MCF 10A (cell line): ENCODE measurements at regions not wholly inside any gene's neighbourhood (a gene's known extent, or its start where the extent isn't known, plus 50 kb on each side); places are given as distances from the start of the nearest gene placed in this dataset.

Experiments
- BruUV-seq: library from RNA; stranded (reverse); fragments of 400-500 nt; replicated peaks from 2 replicates; lab custom pipeline; 2021; lab: Mats Ljungman, UMichigan
- CTCF ChIA-PET: fragments of 300-600 bp; sonication (Branson Sonifier 250); formaldehyde crosslinking; extraction: SDS; loops from one replicate; lab custom pipeline; 2021; ENCODE audit warnings: antibody characterized with exemption, inconsistent platforms; lab: Yijun Ruan, JAX
- POLR2A ChIA-PET: fragments of 300-600, 350-650 bp; sonication (Branson Sonifier 250); formaldehyde crosslinking; extraction: SDS; loops from one replicate; lab custom pipeline; 2020; ENCODE audit warnings: antibody characterized with exemption, inconsistent platforms; lab: Yijun Ruan, JAX
- DNase-seq: peaks from one replicate; pipeline ENCODE4 v3.0.0-alpha.2; 2018; ENCODE audit not compliant: unreplicated experiment
- H3K27ac Mint-ChIP-seq: one replicate; pipeline ENCODE4 v1.8.0; 2022; ENCODE audit warnings: mild to moderate bottlenecking, low read depth, mixed read lengths; ENCODE audit not compliant: unreplicated experiment
- H3K27me3 Mint-ChIP-seq: one replicate; pipeline ENCODE4 v1.8.0; 2022; ENCODE audit warnings: mixed read lengths; ENCODE audit not compliant: insufficient read depth, unreplicated experiment
- H3K36me3 Mint-ChIP-seq: one replicate; pipeline ENCODE4 v1.8.0; 2022; ENCODE audit warnings: mild to moderate bottlenecking, moderate library complexity, mixed read lengths; ENCODE audit not compliant: insufficient read depth, unreplicated experiment
- H3K4me1 Mint-ChIP-seq: one replicate; pipeline ENCODE4 v1.8.0; 2022; ENCODE audit warnings: mixed read lengths; ENCODE audit not compliant: insufficient read depth, unreplicated experiment
- H3K4me3 Mint-ChIP-seq: one replicate; pipeline ENCODE4 v1.8.0; 2022; ENCODE audit warnings: mild to moderate bottlenecking, moderate library complexity, mixed read lengths; ENCODE audit not compliant: unreplicated experiment
- H3K9me3 Mint-ChIP-seq: one replicate; pipeline ENCODE4 v1.8.0; 2022; ENCODE audit warnings: mixed read lengths; ENCODE audit not compliant: unreplicated experiment
- intact Hi-C: fragments of 100-400 bp; cut with micrococcal nuclease; formaldehyde crosslinking; loops from 2 replicates; pipeline ENCODE4 v1.14.1; 2022
- TF ChIP-seq, protein P1 (sequence below): fragments of 200-600 bp; IDR thresholded peaks from one replicate; pipeline ENCODE4 v1.8.0; 2022; ENCODE audit warnings: antibody characterized with exemption, mild to moderate bottlenecking; ENCODE audit not compliant: unreplicated experiment

DNA sequence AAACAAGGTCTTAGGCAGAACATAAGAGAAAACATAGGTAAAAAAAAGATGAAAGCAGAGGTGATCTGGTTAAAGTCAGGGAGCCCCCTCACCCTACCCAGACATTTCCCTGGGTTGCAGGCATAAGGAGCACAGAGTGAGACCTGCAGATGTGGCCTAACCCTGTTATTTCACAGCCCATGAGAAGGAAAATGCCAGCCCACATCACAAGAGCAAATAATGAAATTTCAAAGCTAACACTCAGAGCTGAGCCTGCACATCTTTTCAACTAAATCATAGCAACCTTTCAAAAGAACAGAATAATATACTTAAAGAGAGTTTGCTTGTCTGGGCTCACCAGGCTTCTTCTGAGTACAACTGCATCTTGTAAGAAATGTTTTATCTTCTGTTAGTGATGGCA is 295.4 kb downstream of the RPAP3 start:
- H3K27ac Mint-ChIP-seq: no peak overlapping the region
- no peaks in the 10 kb centered on the region for H3K9me3 Mint-ChIP-seq
- BruUV-seq: no TSS peak
- TF ChIP-seq, protein P1, sequence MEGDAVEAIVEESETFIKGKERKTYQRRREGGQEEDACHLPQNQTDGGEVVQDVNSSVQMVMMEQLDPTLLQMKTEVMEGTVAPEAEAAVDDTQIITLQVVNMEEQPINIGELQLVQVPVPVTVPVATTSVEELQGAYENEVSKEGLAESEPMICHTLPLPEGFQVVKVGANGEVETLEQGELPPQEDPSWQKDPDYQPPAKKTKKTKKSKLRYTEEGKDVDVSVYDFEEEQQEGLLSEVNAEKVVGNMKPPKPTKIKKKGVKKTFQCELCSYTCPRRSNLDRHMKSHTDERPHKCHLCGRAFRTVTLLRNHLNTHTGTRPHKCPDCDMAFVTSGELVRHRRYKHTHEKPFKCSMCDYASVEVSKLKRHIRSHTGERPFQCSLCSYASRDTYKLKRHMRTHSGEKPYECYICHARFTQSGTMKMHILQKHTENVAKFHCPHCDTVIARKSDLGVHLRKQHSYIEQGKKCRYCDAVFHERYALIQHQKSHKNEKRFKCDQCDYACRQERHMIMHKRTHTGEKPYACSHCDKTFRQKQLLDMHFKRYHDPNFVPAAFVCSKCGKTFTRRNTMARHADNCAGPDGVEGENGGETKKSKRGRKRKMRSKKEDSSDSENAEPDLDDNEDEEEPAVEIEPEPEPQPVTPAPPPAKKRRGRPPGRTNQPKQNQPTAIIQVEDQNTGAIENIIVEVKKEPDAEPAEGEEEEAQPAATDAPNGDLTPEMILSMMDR: no peak
- H3K36me3 Mint-ChIP-seq: peaks cover 6% of the 10 kb centered on the region
- no peak for DNase-seq
- H3K4me3 Mint-ChIP-seq: no peak overlapping the region
- intact Hi-C loops: loop anchor here (1.0 kb wide), 1 partner anchor 26 kb away; no protein-coding TSS in a partner anchor
- H3K4me1 Mint-ChIP-seq: no peaks in the 10 kb centered on the region
- ChIA-PET CTCF (interaction anchor here (0.6 kb wide), 1 partner anchor 65 kb away, joined by 3 read pairs; no protein-coding TSS in a partner anchor), POLR2A (no interaction called here)
- no peaks in the 10 kb centered on the region for H3K27me3 Mint-ChIP-seq

- Mint-ChIP-seq H3K27ac (no peak overlapping the region), H3K9me3 (no peaks in the 10 kb centered on the region), H3K4me3 (no peak overlapping the region), H3K36me3 (peaks cover 6% of the 10 kb centered on the region), H3K4me1 (no peaks in the 10 kb centered on the region), H3K27me3 (no peaks in the 10 kb centered on the region)
- ChIA-PET CTCF (no interaction called here), POLR2A (no interaction called here)
- TF ChIP-seq, protein P1: no peak
- intact Hi-C loops: no loop called here
- BruUV-seq: no TSS peak
- DNase-seq: no peak
These were observed 296.4 kb downstream of the RPAP3 start for GRCh38 chr12:47409310-47409987.

DNA sequence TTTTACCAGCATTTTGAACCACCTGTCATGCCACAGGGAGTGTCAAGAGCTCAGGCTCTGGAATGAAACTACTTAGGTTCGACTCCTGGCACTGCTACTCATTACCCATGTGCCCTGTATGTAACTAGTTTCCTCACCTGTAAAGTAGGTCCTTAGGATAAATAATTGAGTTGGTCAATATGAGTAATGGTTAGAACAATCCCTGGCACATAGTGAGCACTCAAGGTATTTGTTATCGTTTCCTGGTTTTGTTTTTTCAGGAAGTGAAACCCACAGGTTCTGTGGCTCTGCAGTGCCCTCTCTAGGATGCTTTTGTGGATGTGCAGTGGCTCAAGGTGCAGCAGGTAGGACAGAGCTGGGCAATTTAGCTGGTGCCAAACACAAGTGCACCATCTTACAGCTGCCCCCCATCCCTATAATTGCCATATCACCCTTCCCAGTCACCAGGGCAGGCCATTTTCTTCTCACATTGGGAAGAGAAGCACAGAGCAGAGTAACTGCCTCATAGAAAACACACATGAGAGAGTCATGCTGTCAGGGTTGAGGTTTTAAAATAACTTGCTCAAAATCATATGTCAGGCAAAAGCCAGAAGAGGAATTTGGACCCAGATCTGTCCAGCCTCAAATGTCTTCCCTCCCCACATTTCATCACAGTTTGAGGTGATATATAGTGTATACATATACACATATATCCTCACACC is 297.5 kb downstream of the RPAP3 start:
- intact Hi-C loops: no loop called here
- ChIA-PET CTCF (interaction anchor here (0.6 to 1.3 kb wide), 4 partner anchors 253 to 379 kb away, joined by 3 to 4 read pairs (median 3); no protein-coding TSS in a partner anchor), POLR2A (interaction anchor here (1.0 kb wide), 1 partner anchor 8 kb away, joined by 3 read pairs; no protein-coding TSS in a partner anchor)
- TF ChIP-seq, protein P1: peak; percentile 29
- Mint-ChIP-seq H3K9me3 (no peaks in the 10 kb centered on the region), H3K36me3 (peaks cover 6% of the 10 kb centered on the region), H3K4me1 (no peaks in the 10 kb centered on the region), H3K4me3 (no peak overlapping the region), H3K27me3 (no peaks in the 10 kb centered on the region), H3K27ac (no peak overlapping the region)
- BruUV-seq: no TSS peak
- DNase-seq: peak; percentile 57

DNA sequence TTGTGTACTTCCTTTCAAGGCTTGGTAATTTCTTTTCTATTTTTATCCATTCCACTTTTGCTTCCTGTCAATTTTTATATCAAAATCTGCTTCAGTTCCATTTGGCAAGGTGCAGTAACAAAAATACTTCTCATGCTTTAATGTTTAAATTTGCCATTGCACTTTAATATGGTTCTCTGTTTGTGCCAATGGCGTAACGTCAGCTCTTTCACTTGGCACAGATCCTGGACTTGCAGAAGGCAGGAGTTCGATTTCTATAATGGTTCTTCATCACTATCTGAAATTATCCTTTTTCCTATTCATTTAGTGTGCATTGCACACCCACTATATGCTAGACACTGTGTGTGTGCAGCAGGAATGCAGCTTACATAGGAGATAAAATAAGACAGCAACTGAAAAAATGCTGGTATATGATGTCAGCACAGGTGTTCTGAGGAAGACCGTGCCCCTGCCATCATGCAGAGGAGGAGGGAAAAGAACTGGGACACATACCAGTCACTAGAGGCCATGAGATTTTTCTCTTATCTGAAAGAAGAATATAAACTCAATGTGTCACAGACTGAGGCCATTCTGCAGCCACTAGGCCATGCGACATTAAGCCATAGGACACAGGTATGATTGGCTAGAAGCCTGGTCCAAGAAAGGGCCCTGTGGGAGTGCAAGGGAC is 298.2 kb downstream of the RPAP3 start:
- Mint-ChIP-seq H3K36me3 (peaks cover 6% of the 10 kb centered on the region), H3K9me3 (no peaks in the 10 kb centered on the region), H3K27ac (no peak overlapping the region), H3K4me1 (no peaks in the 10 kb centered on the region), H3K27me3 (no peaks in the 10 kb centered on the region), H3K4me3 (no peak overlapping the region)
- CTCF ChIA-PET: interaction anchor here (0.6 to 1.3 kb wide), 2 partner anchors 254 to 374 kb away, joined by 3 read pairs; no protein-coding TSS in a partner anchor
- no peak for DNase-seq
- no TSS peak for BruUV-seq
- intact Hi-C loops: no loop called here
- TF ChIP-seq, protein P1: no peak
- POLR2A ChIA-PET: interaction anchor here (1.0 kb wide), 1 partner anchor 8 kb away, joined by 3 read pairs; no protein-coding TSS in a partner anchor
